GM19328 (cell line): ENCODE measurements at regions not wholly inside any gene's neighbourhood (a gene's known extent, or its start where the extent isn't known, plus 50 kb on each side); places are given as distances from the start of the nearest gene placed in this dataset.
"Not testable (repeated sequence)": the region's sequence is repeated elsewhere in the genome, so short reads cannot be mapped to it uniquely, and the experiment has no call there.

Experiments used
- ATAC-seq: cut with Tn5 transposase; IDR thresholded peaks from one replicate; pipeline ENCODE4 v1.9.1; 2021; ENCODE audit warnings: mild to moderate bottlenecking, moderate library complexity; ENCODE audit not compliant: unreplicated experiment

DNA sequence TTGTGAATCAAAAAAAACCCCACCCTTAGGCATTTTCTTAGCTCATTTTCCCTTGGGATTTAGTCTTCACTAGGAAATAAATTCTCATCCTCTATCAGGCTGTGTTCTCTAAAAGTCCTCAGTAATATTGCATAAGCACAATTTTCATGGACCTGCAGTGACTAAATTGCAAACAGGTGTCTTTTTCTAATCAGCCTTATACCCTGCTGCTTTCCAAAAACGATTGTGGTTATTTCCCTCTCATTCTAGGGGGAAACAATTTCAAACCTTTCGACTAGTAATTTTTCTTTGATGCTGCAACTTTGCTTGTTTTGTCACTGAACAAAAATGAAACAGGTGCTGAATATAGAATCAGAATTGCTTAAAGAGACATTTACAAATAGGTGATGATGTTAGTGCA lies 549.9 kb downstream of the PDHA2 start:
- no peak for ATAC-seq

DNA sequence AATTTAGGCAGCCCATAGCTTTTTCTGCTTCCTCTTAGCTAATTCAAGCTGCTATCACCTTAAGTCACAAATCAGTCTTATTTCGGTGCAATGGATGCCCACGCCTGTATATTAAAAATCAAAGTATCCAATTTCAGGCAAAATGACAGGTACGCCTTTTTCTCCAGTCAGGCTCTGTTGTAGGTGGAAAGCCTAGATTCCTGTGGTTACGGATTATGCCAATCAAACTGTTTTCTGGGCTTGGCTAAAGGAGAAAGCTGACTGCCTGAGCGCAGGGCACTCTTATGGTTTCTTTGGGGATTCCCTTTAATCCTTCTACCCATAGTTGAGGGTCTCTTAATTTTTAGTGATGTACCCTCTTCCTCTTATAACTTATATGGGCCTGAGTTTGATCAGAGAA lies 550.5 kb downstream of the PDHA2 start:
- ATAC-seq, result no peak

GRCh38 chr4:96395747-96396146 lies 555.9 kb downstream of the PDHA2 start:
- ATAC-seq, result no peak

DNA sequence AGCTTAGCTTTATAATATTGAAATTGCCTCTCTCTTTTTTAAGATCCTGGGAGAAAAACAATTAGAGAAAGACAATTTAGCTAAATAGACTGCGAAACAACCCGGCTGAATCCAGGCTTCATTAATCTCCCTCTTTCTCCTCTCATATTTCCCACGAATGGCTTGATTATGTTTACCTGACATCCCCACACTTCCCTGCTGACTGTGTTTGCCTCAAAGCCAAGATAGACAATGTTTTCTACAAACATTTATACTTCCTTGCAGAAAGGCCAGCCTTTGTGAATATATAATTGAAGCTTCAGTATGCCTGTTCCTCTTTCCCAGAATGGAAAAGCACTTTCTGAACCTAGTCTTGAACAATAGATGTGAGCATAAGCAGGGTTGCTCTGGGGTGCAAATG lies 566.8 kb downstream of the PDHA2 start:
- no peak for ATAC-seq

DNA sequence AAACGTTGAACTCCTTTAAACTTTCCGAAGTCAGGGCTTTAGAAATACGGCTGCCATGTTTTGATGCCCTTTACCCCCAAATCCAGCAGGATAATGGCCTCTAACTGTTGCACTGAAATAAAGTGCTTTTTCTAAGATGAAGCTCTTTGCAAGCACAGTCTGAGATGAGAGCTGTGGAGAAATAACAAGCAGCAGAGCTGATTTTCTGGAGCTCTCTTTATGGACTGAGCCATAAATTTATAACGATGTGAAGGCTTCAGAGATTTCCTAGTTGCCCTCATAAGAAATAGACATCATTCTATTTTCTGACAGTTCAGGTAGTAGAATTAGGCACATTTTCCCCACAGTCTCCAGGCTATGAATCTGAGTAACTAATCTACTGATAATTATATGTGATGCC lies 567.3 kb downstream of the PDHA2 start:
- ATAC-seq, result no peak

GRCh38 chr4:96407738-96408463 lies 568.0 kb downstream of the PDHA2 start:
- no peak for ATAC-seq

DNA sequence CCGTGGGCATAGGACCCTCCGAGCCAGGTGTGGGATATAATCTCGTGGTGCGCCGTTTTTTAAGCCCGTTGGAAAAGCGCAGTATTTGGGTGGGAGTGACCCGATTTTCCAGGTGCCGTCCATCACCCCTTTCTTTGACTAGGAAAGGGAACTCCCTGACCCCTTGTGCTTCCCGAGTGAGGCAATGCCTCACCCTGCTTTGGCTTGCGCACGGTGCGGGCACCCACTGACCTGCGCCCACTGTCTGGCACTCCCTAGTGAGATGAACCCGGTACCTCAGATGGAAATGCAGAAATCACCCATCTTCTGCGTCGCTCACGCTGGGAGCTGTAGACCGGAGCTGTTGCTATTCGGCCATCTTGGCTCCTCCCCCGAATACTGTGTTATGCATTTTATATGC lies 575.0 kb downstream of the PDHA2 start:
- not testable (repeated sequence) for ATAC-seq

- no peak for ATAC-seq
Measured at GRCh38 chr4:96429657-96430056, 589.8 kb downstream of the PDHA2 start.

DNA sequence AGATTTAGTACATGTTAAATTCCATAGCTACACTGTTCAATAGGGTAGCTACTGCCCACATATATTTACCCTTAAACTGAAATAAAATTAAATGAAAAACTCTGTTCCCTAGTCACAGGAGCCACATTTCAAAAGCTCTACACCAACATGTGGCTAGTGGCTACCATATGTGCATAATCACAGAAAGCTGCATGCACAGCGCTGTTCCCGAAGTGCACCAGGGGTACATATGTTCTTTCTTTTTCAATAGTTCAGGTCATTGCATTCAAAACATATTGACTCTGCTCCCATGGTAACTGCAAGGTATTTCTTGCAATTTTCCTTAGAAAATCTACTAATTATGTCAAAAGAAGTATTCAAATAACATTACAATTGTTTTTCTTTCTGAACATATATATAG lies 591.2 kb downstream of the PDHA2 start:
- no peak for ATAC-seq

GRCh38 chr4:96448315-96448872 lies 608.5 kb downstream of the PDHA2 start:
- ATAC-seq, result no peak

GRCh38 chr4:96455045-96455720 lies 615.3 kb downstream of the PDHA2 start:
- ATAC-seq, result no peak

GRCh38 chr4:96458031-96458430 lies 618.1 kb downstream of the PDHA2 start:
- not testable (repeated sequence) for ATAC-seq

GRCh38 chr4:96459105-96459504 lies 619.2 kb downstream of the PDHA2 start:
- ATAC-seq, result no peak

DNA sequence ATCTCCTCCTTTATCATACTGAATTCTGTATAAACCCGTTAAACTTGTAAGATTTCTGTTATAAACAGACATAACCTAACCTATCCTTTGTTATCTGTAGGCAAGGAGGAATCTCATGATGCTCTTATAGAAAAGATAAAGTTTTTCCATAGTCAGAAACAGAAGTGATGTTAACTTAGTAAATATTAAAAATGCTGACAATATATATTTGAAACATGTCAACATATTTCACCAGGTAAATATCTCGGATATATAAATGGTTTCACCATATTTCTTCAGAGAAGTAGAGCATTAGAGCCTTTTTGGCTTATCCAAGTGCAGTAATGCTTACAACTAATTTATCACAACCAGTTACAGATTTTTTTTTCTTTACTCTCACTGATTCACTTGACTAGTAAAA lies 625.9 kb downstream of the PDHA2 start:
- no peak for ATAC-seq

GRCh38 chr4:96471956-96472867 lies 632.3 kb downstream of the PDHA2 start:
- ATAC-seq, result no peak

DNA sequence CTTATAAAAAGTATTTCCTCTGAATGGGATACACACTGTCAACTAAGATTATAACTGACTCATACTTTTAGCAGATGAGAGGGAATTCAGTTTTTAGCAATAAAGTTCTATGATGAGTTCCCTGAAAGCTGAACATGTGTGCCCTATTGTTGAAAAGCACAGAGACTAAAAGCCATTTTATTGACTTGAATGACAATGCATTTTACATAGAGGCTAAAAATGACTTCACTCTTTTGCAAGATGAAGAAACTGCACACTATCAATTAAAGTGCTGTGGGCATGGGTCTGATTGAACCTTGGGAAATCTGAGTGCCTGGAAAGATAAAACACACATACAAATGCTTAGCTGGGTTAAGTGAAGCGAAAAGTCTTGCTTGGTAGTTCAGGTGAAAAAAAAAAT lies 633.4 kb downstream of the PDHA2 start:
- no peak for ATAC-seq

GRCh38 chr4:96483308-96484030 lies 643.6 kb downstream of the PDHA2 start:
- ATAC-seq, result no peak

DNA sequence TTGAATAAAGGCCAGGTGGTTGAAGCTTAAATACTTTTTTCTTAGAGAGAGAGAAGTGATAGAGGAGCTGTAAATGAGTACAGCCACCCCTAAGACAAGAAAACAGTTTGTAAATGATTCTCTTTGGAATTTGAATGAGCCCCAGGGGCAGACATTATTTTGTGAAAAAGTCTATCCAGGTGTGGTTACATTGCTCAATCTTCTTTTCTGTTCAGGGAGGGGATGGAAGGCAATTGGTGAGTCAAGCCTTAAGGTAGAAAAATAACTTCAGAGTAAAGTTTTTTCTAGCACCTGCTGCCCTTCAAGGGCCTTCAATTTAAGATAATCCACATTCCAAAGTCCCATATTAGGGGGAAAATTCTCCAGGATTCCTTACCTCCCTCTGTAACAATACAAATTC lies 646.7 kb downstream of the PDHA2 start:
- no peak for ATAC-seq

- ATAC-seq, result no peak
Measured at GRCh38 chr4:96497621-96498020, 657.7 kb downstream of the PDHA2 start.

DNA sequence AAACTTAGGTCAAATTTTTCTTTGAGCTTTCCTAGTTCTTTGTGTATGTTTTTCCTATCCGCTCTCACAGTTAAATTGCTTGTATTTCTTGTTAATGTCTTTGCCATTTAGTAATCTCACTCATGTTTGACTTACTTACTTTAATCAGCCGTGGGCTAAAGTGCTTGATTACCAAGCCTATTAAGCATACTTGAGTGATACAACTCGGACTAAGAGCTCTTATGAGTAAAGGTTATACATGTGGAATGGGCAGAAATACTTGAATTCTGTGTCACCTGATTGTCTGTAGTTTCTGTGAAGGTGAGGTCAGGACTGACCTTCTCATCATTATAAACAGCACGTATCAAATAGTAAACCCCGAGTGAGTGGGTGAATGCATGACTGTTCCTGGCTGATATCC lies 664.5 kb downstream of the PDHA2 start:
- no peak for ATAC-seq
